Esophagus muscularis mucosa (tissue), 4 donors: ENCODE measurements at regions not wholly inside any gene's neighbourhood (a gene's known extent, or its start where the extent isn't known, plus 50 kb on each side); places are given as distances from the start of the nearest gene placed in this dataset.

Experiments
- DNase-seq: peaks from one replicate; pipeline ENCODE4 v3.0.0-alpha.2; 2017; ENCODE audit errors: extremely low spot score
- H3K27ac ChIP-seq, 4 donors: fragments of 200-600 bp; sonication (generic); replicated peaks in 1 of 4; 1 replicate in 3 of 4; 2 replicates in 1 of 4; pipeline ENCODE4 v1.5.1; 2016 to 2019; ENCODE audit warnings: mild to moderate bottlenecking in 1 of 4
- H3K27me3 ChIP-seq, 4 donors: fragments of 200-600 bp; sonication (generic); one replicate each; pipeline versions ENCODE4 v1.5.1 to v1.6.0; 2016 to 2019
- H3K36me3 ChIP-seq, 4 donors: fragments of 200-600 bp; sonication (generic); one replicate each; pipeline ENCODE4 v1.5.1; 2016 to 2019
- H3K4me1 ChIP-seq, 4 donors: fragments of 200-600 bp; sonication (generic); one replicate each; pipeline ENCODE4 v1.5.1; 2016 to 2019
- H3K4me3 ChIP-seq, 4 donors: fragments of 200-600 bp; sonication (generic); 1 replicate in 2 of 4; 2 replicates in 2 of 4; pipeline ENCODE4 v1.5.1; 2016 to 2019; ENCODE audit warnings: mild to moderate bottlenecking in 4 of 4, moderate library complexity in 1 of 4
- H3K9me3 ChIP-seq, 4 donors: fragments of 200-600 bp; sonication (generic); 1 replicate in 3 of 4; 2 replicates in 1 of 4; pipeline ENCODE4 v1.5.1; 2016 to 2019
- EP300 ChIP-seq: sonication (generic); formaldehyde crosslinking; IDR thresholded peaks from one replicate; pipeline ENCODE4 v1.6.1; 2017; ENCODE audit warnings: antibody characterized with exemption
- POLR2A ChIP-seq: fragments of 450-650 bp; IDR thresholded peaks from one replicate; pipeline ENCODE4 v1.6.1; 2017; ENCODE audit warnings: antibody characterized with exemption, moderate library complexity, mild to moderate bottlenecking, low read depth
- POLR2AphosphoS5 ChIP-seq, 2 donors: sonication (generic); formaldehyde crosslinking; IDR thresholded peaks; one replicate each; pipeline ENCODE4 v1.6.1; 2017; ENCODE audit warnings: antibody characterized with exemption in 2 of 2
- WGBS: methylation state at CpG from one replicate; pipeline ENCODE4 v1.1.5; 2018; 5-methylcytosine and 5-hydroxymethylcytosine counted together
- intact Hi-C: fragments of 100-400 bp; cut with DNase I; formaldehyde crosslinking; loops from one replicate; pipeline ENCODE4 v1.15.1; 2023
- TF ChIP-seq, protein P1 (sequence below), 3 experiments: fragments of 200-600 bp in 2 of 3; fragments of 450-650 bp in 1 of 3; sonication (generic) in 2 of 3; IDR thresholded peaks; one replicate each; pipeline ENCODE4 v1.5.1; 2017 to 2019; ENCODE audit warnings: antibody characterized with exemption in 3 of 3, mild to moderate bottlenecking in 2 of 3, moderate library complexity in 1 of 3

DNA sequence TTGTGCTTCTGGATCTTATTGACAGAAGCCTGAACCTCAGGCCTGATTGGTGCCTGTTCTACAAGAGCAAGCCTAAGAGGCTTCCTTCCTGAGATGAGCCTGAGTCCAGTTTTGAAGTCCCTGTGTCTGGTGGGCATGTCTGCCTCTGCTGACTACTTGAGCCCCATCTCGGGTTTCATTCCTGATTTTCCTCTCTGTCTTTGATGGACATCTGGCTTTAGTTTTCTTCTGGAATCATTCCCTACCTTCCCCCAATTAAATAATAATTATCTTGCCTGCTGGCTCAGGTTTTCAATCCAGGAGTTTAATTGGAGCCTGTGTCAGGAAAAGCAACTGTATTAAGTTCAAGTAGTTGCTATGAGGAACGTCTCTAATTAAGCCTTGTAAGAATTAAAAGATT, 135.5 kb upstream of the MC4R start:
- Histone ChIP-seq H3K27me3 (no peaks in the 10 kb centered on the region), H3K4me3 (no peak overlapping the region), H3K27ac (no peak overlapping the region), H3K4me1 (no peaks in the 10 kb centered on the region), H3K36me3 (no peaks in the 10 kb centered on the region), H3K9me3 (no peaks in the 10 kb centered on the region)
- TF ChIP-seq POLR2AphosphoS5 (IDR thresholded peaks at IDR 0.05) (no peak), EP300 (no peak), POLR2A (no peak)
- TF ChIP-seq, protein P1, sequence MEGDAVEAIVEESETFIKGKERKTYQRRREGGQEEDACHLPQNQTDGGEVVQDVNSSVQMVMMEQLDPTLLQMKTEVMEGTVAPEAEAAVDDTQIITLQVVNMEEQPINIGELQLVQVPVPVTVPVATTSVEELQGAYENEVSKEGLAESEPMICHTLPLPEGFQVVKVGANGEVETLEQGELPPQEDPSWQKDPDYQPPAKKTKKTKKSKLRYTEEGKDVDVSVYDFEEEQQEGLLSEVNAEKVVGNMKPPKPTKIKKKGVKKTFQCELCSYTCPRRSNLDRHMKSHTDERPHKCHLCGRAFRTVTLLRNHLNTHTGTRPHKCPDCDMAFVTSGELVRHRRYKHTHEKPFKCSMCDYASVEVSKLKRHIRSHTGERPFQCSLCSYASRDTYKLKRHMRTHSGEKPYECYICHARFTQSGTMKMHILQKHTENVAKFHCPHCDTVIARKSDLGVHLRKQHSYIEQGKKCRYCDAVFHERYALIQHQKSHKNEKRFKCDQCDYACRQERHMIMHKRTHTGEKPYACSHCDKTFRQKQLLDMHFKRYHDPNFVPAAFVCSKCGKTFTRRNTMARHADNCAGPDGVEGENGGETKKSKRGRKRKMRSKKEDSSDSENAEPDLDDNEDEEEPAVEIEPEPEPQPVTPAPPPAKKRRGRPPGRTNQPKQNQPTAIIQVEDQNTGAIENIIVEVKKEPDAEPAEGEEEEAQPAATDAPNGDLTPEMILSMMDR (IDR thresholded peaks at IDR 0.05) = no peak
- intact Hi-C loops = no loop called here
- DNase-seq = no peak
- WGBS = 71% methylated on average over 2 of the region's 2 CpGs

DNA sequence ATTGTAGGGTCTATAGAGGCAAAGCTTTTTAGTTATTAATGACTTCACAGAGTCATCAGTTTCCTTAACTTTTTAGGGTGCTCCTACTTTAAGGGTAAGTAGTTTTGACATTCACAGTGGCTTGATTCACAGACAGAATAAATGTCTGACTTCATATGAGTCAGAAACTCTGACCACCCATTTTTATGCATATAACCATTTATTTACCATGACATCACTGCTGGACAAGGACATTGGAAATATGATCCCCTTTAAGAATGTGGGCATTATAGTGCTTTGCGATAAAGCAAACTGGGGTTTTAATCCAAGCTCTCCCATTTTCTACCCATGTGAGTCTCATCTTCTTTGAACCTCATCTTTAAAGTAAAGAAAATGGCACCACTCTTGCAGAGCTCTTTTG, 162.0 kb upstream of the MC4R start:
- H3K9me3 ChIP-seq = no peaks in the 10 kb centered on the region
- no peak overlapping the region for H3K27ac ChIP-seq
- H3K36me3 ChIP-seq = no peaks in the 10 kb centered on the region
- intact Hi-C loops = no loop called here
- TF ChIP-seq, protein P1 (IDR thresholded peaks at IDR 0.05) = no peak
- no peak for TF ChIP-seq EP300
- no peak for TF ChIP-seq POLR2AphosphoS5 (IDR thresholded peaks at IDR 0.05)
- no peak for TF ChIP-seq POLR2A
- DNase-seq = no peak
- no peak overlapping the region for H3K4me3 ChIP-seq
- no peaks in the 10 kb centered on the region for H3K4me1 ChIP-seq
- H3K27me3 ChIP-seq = no peaks in the 10 kb centered on the region
- 91% methylated on average over 1 of the region's 1 CpG for WGBS

DNA sequence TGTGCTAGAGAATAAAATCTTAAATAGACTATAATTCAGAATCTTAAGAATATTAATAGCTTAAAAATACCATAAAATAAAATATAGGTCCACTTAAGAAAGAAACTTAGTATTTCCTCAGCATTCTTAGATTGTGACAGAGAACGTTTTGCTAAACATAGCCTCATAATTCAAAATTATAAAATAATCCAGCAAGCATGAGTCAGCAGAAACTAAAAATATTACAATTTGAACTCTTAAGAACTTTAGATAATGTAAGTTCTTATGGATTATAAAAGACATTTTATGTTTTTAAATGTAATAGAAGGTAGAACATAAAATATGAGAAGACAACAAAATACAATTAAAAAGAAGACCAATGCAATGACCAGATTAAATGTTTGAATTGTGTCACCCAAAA, 164.5 kb upstream of the MC4R start:
- H3K4me1 ChIP-seq = no peaks in the 10 kb centered on the region
- H3K36me3 ChIP-seq = no peaks in the 10 kb centered on the region
- DNase-seq = no peak
- H3K27ac ChIP-seq = no peak overlapping the region
- no peak overlapping the region for H3K4me3 ChIP-seq
- no peaks in the 10 kb centered on the region for H3K9me3 ChIP-seq
- 37% methylated on average over 1 of the region's 1 CpG for WGBS
- intact Hi-C loops = no loop called here
- H3K27me3 ChIP-seq = no peaks in the 10 kb centered on the region
- TF ChIP-seq POLR2AphosphoS5 (IDR thresholded peaks at IDR 0.05) (no peak), POLR2A (no peak), EP300 (no peak)
- TF ChIP-seq, protein P1 (IDR thresholded peaks at IDR 0.05) = no peak

DNA sequence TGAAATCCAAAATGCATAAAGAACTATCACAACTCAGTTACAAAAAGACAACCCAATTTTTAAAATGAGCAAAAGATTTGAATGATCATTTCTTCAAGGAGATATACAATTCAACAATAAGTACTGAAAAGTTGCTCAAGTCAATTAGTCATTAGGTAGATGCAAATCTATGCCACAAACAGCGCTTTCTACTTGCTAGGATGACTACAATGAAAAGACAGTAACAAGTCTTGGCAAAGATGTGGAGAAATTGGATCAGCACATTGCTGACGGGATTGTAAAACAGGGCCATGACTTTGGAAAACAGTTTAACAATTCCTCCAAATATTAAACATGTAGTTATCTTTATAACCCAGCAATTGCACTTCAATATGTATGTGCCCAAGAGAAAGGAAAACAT, 166.3 kb upstream of the MC4R start:
- intact Hi-C loops = no loop called here

DNA sequence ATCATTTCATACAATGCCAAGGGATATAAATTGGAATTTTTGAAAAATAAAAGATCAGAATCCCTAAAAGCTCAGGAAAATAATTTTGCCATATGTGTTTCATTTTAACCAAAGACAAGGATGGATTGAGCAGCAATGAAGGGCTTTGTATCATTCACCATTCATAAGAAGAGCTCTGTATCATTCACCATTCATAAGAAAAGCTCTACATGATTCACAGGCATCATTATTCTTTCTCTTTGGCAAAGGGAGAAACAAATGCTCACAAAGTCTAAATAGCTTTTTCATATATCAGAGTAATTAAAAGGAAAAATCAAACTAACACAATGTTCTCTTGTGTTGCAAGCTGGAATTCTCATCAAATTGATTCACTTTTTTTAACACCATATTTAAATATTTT, 169.1 kb upstream of the MC4R start:
- DNase-seq = no peak
- TF ChIP-seq, protein P1 (IDR thresholded peaks at IDR 0.05) = no peak
- TF ChIP-seq POLR2AphosphoS5 (IDR thresholded peaks at IDR 0.05) (no peak), EP300 (no peak), POLR2A (no peak)
- no peak overlapping the region for H3K4me3 ChIP-seq
- H3K27me3 ChIP-seq = no peaks in the 10 kb centered on the region
- no peaks in the 10 kb centered on the region for H3K36me3 ChIP-seq
- H3K9me3 ChIP-seq = no peaks in the 10 kb centered on the region
- no peak overlapping the region for H3K27ac ChIP-seq
- intact Hi-C loops = loop anchor here (10.0 kb wide), 1 partner anchor 697 kb away; no protein-coding TSS in a partner anchor
- H3K4me1 ChIP-seq = no peaks in the 10 kb centered on the region

More for the DNA sequence above, 166.3 kb upstream of the MC4R start:
- TF ChIP-seq EP300 (no peak), POLR2AphosphoS5 (IDR thresholded peaks at IDR 0.05) (no peak), POLR2A (no peak)
- TF ChIP-seq, protein P1 (IDR thresholded peaks at IDR 0.05) = no peak
- WGBS = 85% methylated on average over 2 of the region's 2 CpGs
- DNase-seq = no peak
- H3K9me3 ChIP-seq = no peaks in the 10 kb centered on the region
- H3K4me3 ChIP-seq = no peak overlapping the region
- no peak overlapping the region for H3K27ac ChIP-seq
- H3K36me3 ChIP-seq = no peaks in the 10 kb centered on the region
- no peaks in the 10 kb centered on the region for H3K4me1 ChIP-seq
- H3K27me3 ChIP-seq = no peaks in the 10 kb centered on the region
